ENCODE measurements at regions not wholly inside any gene's neighbourhood (a gene's known extent, or its start where the extent isn't known, plus 50 kb on each side); places are given as distances from the start of the nearest gene placed in this dataset.

DNA sequence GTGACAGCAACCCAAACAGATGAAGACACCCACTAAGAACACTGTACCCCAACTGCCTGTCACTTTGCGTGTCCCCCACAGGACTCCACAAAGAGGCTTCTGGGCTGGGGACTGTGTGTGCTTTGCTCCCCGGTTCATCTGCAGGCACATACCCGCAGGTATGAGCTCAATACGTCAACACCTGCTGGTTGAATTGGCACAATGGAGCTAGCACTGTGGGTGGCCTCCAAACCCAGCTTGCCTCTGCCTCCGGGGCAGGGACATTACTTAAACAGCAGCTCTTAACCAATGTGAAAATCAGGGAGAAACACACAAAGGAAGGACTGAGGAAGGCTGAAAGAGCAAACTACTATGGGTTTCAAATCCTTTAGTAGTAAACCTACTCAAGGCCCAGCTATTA lies 140.2 kb upstream of the TIAM1 start:
- TF ChIP-seq, protein P1, sequence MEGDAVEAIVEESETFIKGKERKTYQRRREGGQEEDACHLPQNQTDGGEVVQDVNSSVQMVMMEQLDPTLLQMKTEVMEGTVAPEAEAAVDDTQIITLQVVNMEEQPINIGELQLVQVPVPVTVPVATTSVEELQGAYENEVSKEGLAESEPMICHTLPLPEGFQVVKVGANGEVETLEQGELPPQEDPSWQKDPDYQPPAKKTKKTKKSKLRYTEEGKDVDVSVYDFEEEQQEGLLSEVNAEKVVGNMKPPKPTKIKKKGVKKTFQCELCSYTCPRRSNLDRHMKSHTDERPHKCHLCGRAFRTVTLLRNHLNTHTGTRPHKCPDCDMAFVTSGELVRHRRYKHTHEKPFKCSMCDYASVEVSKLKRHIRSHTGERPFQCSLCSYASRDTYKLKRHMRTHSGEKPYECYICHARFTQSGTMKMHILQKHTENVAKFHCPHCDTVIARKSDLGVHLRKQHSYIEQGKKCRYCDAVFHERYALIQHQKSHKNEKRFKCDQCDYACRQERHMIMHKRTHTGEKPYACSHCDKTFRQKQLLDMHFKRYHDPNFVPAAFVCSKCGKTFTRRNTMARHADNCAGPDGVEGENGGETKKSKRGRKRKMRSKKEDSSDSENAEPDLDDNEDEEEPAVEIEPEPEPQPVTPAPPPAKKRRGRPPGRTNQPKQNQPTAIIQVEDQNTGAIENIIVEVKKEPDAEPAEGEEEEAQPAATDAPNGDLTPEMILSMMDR (conservative IDR thresholded peaks at IDR 0.05) = no peak
- TF ChIP-seq ZFX (IDR thresholded peaks at IDR 0.05) = no peak

All from C4-2B (cell line).